Stimulated activated CD8-positive, alpha-beta memory T cell treated with anti-CD3 and anti-CD28 coated beads, Interleukin-2, amount 100 ng/mL, for 48 hours (primary cell): ENCODE measurements at regions not wholly inside any gene's neighbourhood (a gene's known extent, or its start where the extent isn't known, plus 50 kb on each side); places are given as distances from the start of the nearest gene placed in this dataset.
A peak's percentile ranks its signal among the peaks of the same experiment; 100 is the strongest.

Source experiments
- DNase-seq, 2 donors: peaks; one replicate each; pipeline ENCODE4 v3.0.0-alpha.2; 2020; ENCODE audit warnings: low read depth in 2 of 2

DNA sequence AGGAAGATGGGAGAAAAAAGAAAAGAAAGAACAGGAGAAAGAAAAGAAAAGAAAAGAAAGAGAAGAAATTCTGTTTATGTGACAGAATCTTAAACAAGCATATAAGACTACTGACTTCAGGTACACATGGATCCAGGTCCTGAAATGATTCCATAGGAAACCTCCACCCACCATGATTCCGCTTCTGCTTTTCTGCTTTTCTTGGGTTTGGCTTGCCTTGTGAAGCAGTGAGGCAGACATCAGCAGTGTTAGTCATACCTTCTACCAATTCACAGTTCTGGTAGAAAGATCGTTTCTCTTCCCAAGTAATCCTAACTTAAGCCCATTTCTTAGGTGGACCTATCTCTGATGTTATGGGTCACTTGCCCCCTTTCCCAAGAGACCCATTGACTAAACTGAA is 660.1 kb upstream of the RBFOX1 start:
- DNase-seq: no peak

DNA sequence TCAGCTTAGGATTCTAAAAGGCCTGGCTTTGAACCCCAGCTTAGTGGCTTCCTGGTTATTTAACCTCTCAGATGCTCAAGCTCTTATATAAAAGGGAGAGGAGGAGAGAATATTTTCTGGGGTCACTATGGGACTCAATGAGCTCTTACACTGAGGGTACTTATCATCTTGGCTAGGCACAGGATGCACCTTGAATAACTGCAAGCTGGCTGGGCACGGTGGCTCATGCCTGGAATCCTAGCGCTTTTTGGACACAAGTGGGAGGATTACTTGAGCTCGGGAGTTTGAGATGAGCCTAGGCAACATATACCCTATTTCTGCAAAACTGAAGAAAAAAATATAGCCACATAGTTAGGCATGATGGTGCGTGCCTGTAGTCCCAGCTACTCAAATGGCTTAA is 665.3 kb upstream of the RBFOX1 start:
- no peak for DNase-seq

DNA sequence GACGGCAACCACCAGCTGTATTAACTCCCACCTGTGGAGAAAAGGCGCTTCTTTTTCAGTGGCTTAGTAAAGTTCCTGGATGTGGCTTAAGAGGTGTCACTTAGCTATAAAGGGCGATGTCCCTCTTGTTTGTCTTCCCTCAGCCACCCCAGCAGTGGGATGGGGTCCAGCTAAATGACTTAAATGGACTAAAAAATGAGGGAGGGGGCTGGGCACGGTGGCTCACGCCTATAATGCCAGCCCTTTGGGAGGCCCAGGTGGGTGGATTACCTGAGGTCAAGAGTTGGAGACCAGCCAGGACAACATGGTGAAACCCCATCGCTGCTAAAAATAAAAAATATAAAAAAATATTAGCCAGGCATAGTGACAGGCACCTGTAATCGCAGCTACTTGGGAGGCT is 667.5 kb upstream of the RBFOX1 start:
- no peak for DNase-seq

DNA sequence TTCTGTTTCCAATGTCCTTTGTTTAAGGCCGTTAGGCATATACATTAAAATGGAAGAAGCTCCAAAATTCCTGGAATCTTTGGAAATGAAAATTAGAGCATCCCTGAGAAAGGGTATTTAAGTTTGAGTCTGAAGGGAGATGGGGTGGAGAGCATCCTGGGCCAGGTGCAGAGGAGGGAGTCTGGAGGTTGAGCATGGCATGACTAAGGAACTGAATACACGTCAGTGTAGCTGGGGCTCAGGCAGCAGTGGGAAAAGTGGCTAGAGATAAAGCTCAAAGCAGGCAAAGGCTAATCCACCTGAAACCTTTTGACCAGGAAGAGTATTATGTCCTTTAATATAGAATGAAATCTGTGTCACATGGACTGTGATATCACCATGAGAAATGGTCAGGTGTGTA is 669.0 kb upstream of the RBFOX1 start:
- no peak for DNase-seq

DNA sequence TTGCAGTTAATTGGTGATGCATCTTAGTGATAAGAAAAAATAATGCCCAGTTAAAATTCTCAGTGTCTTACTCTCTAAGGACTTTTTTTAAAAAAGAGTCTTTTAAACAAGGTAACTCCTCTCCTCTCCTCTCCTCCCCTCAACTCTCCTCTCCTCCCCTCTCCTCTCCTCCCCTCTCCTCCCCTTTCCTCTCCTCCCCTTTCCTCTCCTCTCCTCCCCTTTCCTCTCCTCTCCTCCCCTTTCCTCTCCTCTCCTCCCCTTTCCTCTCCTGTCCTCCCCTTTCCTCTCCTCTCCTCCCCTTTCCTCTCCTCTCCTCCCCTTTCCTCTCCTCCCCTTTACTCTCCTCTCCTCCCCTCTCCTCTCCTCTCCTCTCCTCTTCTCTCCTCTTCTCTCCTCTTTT is 675.9 kb upstream of the RBFOX1 start:
- no peak for DNase-seq

DNA sequence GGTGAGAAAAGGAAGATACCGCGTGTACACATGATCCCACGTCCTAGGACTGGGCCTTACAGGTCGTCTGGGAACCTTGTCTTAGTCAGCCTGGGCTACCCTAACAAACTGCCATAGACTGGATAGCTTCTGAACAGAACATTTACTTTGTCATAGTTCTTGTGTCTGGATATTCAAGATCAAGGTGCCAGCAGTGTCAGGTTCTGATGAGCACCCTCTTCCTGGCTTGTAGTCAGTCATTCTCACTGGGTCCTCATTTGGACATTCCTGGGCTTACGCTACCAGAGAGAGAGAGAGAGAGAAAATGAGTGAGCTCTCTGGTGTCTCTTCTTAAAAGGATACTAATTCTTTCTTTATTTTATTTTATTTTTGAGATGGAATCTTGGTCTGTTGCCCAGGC is 685.8 kb upstream of the RBFOX1 start:
- DNase-seq: no peak

DNA sequence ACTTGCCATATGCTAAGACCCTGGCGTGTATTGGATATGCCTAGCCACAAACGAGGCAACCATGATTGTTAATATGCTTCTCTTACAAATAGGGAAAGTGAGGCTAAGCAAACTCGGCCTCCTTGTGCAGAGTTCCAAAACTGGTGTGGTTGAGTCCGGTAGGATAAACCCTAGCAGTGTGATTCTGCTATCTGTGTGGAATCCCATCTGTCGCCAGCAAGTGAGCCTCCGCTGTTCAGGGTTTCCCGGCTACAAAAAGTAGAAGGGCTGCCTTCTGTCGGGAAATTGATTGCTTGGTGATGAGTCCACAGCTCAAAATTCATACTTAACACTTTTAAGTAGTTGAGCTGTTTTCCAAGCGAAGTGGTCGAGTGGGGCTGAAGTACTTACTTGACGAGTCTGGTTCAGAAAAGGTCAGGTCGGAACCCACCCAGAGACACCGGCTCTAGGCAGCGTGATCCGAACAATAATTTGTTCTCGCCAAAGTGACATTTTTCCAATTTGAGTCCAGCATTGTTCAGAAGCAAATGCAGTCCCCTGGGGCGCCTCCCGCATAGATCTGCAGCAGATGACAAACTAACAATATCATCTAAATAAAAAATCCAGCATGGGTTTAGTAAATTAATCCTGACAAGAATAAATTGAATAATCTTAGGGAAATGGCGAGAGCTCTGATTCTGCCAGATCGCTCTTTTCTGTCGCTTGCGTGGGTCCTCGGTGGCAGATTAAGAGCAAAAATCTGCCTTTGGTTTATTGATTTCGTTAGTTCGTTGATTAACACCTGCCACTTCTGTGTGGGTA is 686.7 kb upstream of the RBFOX1 start:
- DNase-seq: no peak

DNA sequence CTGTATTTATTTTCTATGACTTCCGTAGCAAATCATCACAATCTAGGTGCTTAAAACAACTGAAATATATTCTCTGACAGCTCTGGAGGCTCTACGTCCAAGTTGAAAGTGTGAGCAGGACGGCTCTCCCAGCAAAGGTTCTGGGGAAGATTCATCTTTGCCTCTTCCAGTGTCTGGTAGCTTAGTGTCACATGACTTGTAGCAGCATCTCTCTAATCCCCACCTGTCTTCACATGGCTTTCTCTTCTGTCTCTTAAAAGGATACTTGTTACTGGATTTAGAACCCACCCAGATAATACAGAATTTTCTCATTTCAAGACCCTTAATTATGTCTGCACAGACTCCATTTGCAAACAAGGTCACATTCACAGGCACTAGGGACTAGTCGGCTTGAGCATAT is 687.7 kb upstream of the RBFOX1 start:
- DNase-seq: no peak

DNA sequence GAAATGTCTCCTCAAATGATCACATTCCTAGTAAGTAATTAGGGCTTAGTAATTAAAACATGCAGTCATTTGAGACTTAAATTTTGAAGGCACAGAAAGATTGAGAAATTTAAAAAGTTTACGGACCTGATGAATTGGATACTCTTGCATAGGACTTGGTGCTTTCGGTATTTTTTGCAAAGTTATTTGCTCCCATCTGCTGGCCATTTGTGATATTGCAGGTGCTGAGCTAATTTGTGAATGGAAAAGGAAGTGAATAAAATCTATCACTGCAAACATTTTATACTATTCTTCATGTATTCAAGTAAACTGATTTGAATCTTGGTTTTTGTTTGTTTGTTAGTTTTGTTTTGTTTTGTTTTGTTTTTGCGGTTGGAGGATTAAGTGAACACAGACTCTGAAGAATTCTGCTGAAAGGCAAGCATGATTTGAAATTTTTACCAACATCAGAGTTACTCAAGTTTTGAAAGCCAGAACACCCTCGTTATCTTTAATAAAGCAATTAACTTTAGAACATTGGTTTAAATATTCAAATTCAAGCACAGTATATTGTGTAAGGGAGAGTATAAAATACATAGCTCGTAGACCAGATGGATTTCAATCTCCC is 689.5 kb upstream of the RBFOX1 start:
- peak in 1 of 2 donors; percentile 21 for DNase-seq

DNA sequence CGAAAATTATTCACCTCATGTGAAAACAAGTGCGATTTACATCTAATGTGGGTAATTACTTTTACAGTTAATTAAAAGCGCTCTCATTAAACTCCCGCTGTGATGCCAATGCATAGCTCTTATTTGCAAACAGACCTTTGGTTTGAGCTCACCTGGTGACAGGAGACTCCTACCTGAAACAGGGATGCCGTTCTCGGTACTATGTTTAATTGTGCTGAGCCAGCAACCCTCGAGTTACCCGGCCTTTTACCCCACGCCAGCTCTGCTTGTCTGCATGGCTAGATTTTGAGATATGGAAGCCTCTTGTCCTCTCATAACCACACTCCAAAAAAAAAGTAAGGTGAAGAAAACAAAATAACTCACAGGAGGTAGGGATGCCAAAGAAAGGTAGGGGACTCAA is 690.4 kb upstream of the RBFOX1 start:
- no peak for DNase-seq

DNA sequence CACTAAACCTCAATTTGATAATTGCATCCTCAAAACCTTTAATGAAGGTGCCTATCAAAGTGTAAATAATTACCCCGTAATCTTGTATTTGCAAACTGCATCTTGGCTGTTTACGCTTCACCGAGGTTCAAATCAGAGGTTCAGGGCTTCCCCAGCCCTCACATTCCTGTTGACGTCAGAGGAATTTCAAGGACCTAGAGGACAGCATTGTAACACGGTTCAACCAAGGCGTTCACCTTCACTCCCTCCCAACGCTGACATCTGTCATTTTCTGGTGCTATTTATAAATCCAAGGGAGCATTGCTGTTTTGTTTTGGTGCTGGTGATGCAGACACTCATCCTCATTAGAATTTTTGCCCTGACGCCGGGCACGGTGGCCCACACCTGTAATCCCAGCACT is 691.6 kb upstream of the RBFOX1 start:
- no peak for DNase-seq

DNA sequence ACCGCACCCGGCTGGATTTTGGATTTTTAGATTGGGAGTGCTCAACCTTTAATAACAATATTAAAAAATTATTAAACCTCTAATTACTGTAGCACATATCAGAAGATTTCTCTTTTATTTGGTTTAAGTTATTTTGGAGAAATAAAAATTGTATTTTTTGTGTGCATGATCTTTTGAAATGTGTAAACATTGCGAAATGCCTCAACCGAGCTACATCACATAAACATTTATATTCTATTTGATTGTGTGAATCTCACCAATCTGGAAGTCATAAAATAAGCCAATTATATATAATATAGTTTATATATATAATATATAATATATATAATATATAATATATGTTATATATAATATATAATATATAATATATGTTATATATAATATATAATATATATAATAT is 696.2 kb upstream of the RBFOX1 start:
- DNase-seq: no peak

DNA sequence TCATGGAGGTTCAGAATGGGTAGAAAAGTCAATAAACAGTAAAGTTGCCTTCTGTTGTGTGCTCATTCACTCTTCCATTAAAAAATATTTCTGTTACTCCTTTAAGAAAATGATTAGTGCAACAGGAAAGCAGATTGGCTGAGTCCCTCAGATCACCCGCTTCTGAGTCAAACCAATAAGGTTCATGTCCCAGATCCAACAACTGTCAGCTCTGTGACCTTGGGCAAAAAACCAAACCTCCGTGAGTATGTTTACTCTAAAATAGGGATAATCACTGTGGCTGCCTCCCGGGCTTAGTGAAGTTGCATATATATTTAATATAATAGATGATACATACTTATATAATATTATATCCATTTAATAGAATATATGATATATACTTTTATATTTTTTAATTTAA is 698.5 kb upstream of the RBFOX1 start:
- no peak for DNase-seq

DNA sequence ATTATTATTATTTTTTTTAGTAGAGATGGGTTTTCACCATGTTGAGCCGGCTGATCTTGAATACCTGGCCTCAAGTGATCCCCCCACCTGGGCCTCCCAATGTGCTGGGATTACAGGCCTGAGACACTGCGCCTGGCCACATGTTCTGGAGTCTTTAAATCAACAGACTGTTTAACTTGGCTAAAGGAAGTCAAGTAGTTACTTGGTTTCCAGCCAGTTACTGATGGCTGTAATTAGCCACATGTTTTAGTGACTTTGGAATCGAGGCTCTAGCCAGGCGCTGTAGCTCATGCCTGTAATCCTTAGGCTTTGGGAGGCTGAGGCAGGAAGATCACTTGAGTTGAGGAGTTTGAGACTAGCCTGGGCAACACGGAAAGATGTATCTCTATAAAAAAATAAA is 699.2 kb upstream of the RBFOX1 start:
- DNase-seq: no peak

DNA sequence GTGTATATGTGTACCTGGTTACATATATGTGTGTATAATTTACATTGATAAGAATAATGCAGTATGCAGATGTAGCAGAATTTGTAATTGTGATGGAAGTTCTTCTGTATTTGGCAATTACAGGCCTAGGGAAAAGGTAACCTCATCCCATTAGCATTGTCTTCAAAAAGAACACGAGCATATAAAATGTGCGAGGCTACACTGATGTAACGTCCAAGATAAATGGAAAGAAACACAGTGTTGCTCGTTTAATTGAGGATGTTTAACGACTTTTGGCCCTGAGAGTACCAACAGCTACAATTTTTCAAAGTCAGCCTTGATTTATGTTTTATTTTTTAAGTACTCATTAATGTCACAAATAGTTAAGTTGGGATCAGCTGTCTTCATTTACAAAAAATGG is 703.5 kb upstream of the RBFOX1 start:
- DNase-seq: no peak

DNA sequence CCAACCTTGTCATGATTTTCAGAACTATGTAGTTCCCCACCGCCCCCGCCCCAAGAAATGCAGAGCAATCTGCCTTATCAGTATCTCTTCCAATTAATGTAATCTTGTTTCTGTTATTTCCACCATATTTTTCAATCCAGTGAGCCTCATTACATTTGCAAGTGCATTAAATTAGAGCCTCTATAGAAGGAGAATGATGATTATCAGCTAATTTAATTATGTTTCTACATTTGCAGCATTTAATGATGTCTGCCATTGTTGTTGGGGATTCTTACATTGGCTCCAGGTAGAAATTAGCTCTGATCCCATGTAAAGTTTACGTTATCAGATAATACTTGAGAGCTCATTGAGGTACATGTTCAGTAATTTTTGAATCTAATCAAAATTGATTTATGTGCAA is 707.0 kb upstream of the RBFOX1 start:
- no peak for DNase-seq

DNA sequence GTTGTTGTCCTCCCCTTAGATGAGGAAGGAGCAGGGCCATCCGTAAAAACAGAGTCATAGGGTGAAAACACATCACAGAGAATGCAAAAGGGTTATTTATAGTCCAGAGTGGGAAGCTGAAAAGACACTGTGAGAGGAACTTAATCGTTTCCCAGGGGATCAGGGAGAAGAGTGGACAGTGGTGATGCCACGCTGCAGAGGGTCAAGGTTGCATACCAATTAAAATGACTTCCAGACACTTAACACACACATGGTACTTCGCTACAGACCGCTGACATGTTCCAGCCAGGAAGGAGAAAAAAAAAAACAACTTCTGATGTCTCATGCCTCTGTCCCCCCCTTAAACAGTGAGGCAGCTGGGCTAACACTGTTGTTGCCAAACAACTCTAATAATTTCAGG is 713.8 kb upstream of the RBFOX1 start:
- no peak for DNase-seq

DNA sequence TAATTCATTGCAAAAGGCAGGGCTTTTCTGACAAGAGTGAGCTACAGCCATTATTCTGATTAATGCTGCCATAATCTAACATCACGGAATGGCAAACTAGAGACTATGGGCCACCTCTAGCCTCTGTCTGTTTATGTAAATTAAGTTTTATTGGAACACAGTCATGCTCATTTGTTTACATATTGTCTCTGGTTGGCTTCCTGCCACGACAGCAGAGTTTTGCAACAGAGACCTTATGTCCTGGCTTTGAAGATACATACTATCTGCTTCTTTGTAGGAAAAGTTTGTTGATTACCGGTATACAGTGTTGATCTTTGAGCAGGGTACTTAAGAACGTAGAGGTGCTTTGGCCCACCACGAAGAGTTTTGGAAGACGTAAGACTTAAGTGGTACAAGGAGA is 715.9 kb upstream of the RBFOX1 start:
- DNase-seq: no peak

DNA sequence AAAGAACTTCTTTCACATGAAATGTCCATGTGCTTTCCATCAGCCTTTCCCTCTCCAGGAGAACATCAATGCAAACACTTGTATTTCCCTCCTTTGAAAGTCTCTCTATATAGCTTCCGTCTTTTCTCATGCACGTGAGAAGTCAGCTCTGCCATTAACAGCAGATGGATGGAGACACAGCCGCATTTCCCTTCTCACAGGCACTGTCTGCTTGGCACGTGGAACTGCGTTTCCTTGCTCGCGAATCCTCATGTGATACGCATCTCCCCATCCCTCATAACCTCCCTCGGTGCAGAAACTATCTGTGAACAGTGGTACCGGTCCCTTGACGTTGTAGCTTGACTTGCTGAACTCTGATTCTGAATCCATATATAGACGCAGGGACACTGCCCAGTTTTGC is 717.0 kb upstream of the RBFOX1 start:
- no peak for DNase-seq

DNA sequence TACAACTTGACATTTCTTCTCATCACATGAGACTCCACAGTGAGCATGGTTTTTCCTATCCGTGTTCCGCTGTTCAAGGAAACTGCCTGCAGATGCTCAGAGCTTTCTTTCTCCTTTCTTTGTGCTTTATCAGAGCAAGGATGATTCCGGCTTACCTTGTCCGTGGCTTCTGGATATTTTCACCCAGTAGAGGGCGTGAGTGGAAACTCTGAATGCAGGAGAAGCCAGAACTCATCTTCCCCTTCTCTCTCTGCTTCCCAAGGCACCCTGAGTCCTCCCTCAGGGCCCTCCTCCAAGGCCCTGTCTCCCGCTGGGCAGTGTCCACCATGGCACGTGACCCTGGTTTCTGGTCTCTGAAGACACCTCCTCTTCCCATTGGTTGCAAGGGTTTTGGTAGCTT is 721.1 kb upstream of the RBFOX1 start:
- DNase-seq: no peak

DNA sequence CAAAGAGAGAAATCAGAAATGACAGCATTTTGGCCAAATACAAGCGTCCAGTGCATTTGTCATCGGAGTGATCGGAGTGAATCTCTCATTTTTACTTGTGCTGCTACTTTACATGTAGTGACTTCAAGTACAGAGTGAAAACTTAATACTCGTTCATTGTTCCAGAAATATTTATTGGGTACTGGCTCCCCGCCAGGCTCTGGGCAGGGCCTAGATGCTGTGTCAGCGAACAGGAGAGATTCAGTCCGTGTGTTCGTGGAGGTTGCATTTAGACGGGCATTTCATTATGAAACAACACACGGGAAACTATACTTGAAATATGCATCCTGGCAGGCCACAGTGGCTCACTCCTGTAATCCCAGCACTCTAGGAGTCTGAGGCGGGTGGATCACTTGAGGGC is 727.2 kb upstream of the RBFOX1 start:
- DNase-seq: no peak

DNA sequence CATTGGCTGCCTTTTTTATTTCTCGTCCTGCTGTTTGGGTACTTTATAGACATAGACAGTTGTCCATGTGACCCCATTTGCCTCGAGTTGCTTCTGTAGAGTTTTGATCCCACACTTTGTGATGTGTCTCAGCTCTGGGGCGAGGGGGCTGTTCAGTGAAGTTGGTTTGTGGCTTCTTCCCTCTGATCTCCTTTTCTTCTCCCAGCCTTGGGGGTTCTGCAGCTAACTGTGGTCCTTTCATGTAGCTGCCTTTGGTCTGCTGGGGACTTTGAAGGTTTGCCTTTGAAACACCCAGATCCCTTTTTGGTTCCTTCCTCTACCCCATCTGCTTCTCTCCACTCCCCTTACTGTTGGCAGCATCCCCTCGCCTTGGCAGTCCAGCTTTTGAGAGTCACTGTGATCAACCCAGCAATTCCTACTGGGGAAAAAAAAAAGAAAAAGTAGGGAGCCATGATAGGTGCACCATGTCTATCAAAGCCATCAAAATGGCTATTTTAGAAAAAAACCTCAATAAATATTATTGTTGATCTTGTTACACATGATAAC is 728.8 kb upstream of the RBFOX1 start:
- no peak for DNase-seq

DNA sequence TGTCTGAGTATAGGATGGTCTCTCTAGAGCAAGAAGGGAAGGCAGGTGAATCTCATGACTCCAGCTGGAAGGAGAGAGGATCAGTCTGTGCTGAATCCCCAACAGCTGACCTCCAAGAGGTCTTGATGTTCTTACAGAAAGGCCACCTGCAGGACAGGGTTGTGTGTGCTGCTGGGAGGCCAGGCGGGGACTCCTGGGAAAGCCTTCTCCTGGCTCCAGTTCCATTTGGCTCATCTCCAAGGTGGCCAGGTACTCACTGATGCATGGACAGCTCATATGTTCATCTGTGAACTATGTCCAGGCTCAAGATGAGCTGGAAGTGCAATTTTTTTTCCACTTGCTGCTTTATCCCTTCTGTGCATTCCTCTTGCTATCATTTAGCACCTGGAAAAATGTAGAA is 730.2 kb upstream of the RBFOX1 start:
- DNase-seq: no peak

DNA sequence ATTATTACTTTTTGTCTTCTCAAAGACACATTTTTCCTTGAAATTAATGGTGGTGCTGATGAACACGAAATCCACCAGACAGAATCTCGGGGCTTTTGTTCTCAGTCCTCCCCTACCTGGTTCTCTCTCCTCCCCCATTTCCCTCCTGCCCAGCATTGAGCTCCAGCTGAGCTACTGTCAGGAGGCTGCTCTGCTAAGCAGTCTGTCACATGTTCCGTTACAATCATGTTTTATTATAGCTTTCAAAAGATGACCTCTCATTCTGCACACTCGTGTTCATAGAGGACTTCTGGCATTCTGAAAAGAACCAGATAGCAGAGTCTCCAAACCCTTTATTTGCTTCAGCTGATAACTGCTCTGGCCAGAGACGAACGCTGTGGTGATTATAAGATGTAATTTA is 732.5 kb upstream of the RBFOX1 start:
- DNase-seq: no peak
